ENCODE measurements at regions not wholly inside any gene's neighbourhood (a gene's known extent, or its start where the extent isn't known, plus 50 kb on each side); places are given as distances from the start of the nearest gene placed in this dataset.

DNA sequence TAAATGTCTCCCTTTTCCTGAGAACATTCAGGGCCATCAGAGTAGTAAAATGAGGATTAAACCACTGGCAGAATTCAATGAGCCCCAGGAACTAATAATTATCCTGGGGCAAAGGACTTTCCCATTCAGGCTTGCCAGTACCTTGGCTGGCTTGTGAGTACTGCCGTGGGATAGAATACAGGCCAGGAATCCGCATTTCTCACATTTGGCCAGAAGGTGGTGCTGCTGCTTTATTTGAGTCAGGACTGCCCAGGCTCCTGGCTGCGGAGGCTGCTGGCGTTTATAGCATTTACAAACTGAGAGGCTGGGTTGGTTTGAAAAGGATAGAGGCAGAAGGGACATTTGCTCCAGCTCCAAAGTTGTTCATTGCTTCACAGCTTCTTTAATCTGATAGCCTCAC lies 91.4 kb downstream of the RTL9 start:
- DNase-seq, result peak; percentile 72 to 73
- Histone ChIP-seq H3K9me3 (no peaks in the 10 kb centered on the region), H3K27ac (no peak overlapping the region), H3K4me1 (no peaks in the 10 kb centered on the region), H3K4me3 (no peak overlapping the region), H3K27me3 (no peaks in the 10 kb centered on the region), H3K36me3 (no peaks in the 10 kb centered on the region)
- TF ChIP-seq, protein P1, sequence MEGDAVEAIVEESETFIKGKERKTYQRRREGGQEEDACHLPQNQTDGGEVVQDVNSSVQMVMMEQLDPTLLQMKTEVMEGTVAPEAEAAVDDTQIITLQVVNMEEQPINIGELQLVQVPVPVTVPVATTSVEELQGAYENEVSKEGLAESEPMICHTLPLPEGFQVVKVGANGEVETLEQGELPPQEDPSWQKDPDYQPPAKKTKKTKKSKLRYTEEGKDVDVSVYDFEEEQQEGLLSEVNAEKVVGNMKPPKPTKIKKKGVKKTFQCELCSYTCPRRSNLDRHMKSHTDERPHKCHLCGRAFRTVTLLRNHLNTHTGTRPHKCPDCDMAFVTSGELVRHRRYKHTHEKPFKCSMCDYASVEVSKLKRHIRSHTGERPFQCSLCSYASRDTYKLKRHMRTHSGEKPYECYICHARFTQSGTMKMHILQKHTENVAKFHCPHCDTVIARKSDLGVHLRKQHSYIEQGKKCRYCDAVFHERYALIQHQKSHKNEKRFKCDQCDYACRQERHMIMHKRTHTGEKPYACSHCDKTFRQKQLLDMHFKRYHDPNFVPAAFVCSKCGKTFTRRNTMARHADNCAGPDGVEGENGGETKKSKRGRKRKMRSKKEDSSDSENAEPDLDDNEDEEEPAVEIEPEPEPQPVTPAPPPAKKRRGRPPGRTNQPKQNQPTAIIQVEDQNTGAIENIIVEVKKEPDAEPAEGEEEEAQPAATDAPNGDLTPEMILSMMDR (IDR thresholded peaks at IDR 0.05), result peak; percentile 66 to 73 (median 70)
- TF ChIP-seq POLR2A (IDR thresholded peaks at IDR 0.05), result no peak
- intact Hi-C loops (cut with DNase I; ENCODE audit: low total_unique reads), result no loop called here

DNA sequence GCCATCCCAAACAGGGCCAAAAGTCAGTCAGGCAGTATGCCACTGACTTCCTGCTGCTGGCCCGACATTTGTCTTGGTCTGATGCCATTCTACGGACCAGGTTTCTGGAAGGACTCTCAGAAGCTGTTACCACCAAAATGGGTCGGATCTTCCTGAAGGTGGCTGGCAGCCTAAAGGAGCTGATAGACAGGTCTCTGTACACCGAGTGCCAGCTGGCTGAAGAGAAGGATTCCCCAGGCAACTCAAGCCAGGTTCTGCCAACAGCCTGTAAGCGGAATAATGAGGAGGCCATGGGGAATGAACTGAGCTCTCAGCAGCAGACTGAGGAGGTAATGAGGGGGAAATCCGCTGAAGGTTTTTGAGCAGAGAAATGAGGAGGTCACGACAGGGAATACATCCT lies 95.7 kb downstream of the RTL9 start:
- DNase-seq, result no peak
- TF ChIP-seq POLR2A (IDR thresholded peaks at IDR 0.05), result no peak
- TF ChIP-seq, protein P1 (IDR thresholded peaks at IDR 0.05), result no peak
- intact Hi-C loops (cut with DNase I; ENCODE audit: low total_unique reads), result no loop called here
- no peaks in the 10 kb centered on the region for H3K36me3 ChIP-seq
- H3K9me3 ChIP-seq, result no peaks in the 10 kb centered on the region
- H3K27ac ChIP-seq, result no peak overlapping the region
- peaks cover 0 to 6% of the 10 kb centered on the region in 2 donors for H3K27me3 ChIP-seq
- H3K4me3 ChIP-seq, result no peak overlapping the region
- no peaks in the 10 kb centered on the region for H3K4me1 ChIP-seq

DNA sequence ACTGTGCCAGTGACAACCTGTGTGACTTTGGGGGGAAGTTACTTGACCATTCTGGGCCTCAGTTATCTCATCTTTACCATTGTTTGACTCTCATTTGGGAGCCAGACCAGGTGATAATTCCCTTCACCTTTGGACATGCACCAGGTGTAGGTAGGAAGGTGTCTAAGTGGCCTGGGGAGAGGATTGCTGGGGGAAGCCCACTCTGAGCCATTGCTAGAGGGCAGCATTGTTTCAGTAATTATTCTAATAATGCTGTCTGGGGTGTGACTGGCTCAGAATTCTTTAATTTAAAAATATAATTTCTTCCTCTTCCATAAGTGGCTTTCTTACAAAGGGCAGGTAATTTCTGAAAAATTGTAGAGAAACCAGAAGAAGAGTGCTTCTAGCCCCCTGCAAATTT lies 104.3 kb downstream of the RTL9 start:
- DNase-seq, result no peak
- TF ChIP-seq, protein P1 (IDR thresholded peaks at IDR 0.05), result no peak
- no peak for TF ChIP-seq POLR2A (IDR thresholded peaks at IDR 0.05)
- intact Hi-C loops (cut with DNase I; ENCODE audit: low total_unique reads), result no loop called here
- H3K9me3 ChIP-seq, result no peaks in the 10 kb centered on the region
- H3K4me1 ChIP-seq, result no peaks in the 10 kb centered on the region
- peaks cover 0 to 6% of the 10 kb centered on the region in 2 donors for H3K27me3 ChIP-seq
- no peaks in the 10 kb centered on the region for H3K36me3 ChIP-seq
- no peak overlapping the region for H3K27ac ChIP-seq
- H3K4me3 ChIP-seq, result no peak overlapping the region

DNA sequence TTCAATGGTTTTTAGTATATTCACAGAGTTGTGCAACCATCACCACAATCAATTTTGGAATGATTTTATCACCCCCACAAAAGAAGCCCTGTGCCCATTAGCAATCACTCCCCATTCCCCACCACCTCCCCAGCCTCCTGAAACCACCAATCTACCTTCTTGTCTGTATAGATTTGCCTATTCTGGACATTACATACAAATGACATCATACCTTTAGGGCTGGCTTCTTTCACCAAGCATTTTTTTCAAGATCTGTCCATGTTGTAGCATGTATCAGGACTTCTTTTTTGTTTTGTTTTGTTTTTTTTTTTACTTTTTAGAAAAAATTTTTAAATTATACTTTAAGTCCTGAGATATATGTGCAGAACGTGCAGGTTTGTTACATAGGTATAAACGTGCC lies 108.1 kb downstream of the RTL9 start:
- no peak overlapping the region for H3K4me3 ChIP-seq
- H3K9me3 ChIP-seq, result no peaks in the 10 kb centered on the region
- intact Hi-C loops (cut with DNase I; ENCODE audit: low total_unique reads), result no loop called here
- no peak overlapping the region for H3K27ac ChIP-seq
- TF ChIP-seq, protein P1 (IDR thresholded peaks at IDR 0.05), result no peak
- TF ChIP-seq POLR2A (IDR thresholded peaks at IDR 0.05), result no peak
- no peaks in the 10 kb centered on the region for H3K4me1 ChIP-seq
- no peaks in the 10 kb centered on the region for H3K36me3 ChIP-seq
- no peak for DNase-seq
- H3K27me3 ChIP-seq, result no peaks in the 10 kb centered on the region

DNA sequence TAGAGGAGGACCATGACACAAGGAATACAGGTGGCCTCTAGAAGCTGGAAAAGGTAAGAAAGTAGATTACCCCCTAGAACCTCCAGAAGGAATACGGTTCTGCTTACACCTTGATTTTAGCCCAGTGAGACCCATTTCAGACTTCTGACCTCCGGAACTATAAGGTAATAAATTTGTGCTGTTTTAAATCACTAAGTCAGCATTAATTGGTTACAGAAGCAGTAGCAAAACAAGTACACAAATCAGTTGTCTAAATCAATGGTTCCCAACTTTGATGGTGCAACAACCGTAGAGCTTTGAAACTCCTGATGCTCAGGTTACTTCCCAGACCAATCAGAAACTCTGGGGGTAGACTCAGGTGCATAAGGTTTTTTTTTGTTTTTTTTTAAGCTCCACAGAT lies 113.6 kb downstream of the RTL9 start:
- intact Hi-C loops (cut with DNase I; ENCODE audit: low total_unique reads), result no loop called here
- TF ChIP-seq POLR2A (IDR thresholded peaks at IDR 0.05), result no peak
- TF ChIP-seq, protein P1 (IDR thresholded peaks at IDR 0.05), result no peak
- no peaks in the 10 kb centered on the region for H3K36me3 ChIP-seq
- no peak overlapping the region for H3K4me3 ChIP-seq
- no peaks in the 10 kb centered on the region for H3K27me3 ChIP-seq
- H3K9me3 ChIP-seq, result no peaks in the 10 kb centered on the region
- no peaks in the 10 kb centered on the region for H3K4me1 ChIP-seq
- no peak for DNase-seq
- no peak overlapping the region for H3K27ac ChIP-seq

All from uterus (tissue), 3 donors.